ENCODE measurements at regions not wholly inside any gene's neighbourhood (a gene's known extent, or its start where the extent isn't known, plus 50 kb on each side); places are given as distances from the start of the nearest gene placed in this dataset.

DNA sequence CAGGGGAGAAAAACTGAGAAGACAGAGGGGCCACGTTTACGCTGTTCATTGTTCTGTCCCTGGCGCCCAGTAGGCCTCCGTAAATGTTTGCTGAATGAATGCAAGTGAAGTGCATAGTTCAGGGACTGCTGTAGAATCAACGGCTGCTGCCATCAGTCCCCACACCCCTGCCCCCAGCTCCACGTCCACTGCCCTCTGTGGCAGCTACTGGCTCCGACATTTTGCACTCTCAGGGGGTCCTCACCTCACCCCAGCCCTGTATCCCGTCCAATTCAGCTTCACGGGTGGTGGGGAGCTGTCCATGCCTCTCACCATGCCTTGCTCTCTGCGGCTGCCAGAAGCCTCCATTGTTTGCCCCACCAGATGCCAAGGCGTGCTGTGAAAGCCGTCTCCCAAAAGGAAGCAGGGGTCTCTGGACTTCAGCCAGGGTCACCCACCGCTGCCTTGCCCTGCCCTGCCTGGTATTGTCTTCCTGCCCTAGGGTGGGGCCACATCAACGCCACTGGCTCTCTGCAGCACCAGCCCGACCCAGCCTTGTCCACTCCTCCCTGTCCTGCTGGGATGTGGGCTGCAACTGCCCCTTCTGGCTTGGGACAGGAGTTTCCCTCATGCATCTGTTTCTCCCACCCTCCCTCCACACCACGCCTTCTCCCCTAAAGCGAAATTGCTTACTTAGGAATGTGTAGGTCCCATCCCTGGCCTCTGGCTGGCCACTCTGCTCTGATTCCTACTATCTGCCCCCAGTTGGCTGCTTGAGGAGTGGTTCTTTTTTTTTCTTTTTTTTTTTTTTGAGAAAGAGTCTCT, 86.0 kb downstream of the RHOB start:
- Histone ChIP-seq H3K27me3 (ENCODE audit: control insufficient read depth, insufficient read depth, low read length) (peaks cover 3% of the 10 kb centered on the region), H3K27ac (ENCODE audit: low read depth, low read length) (no peak overlapping the region), H3K4me3 (ENCODE audit: low read depth, low read length) (no peak overlapping the region), H3K9me3 (ENCODE audit: control insufficient read depth, insufficient read depth, low read length) (no peaks in the 10 kb centered on the region)
- CTCF ChIA-PET, result interaction anchor here (0.7 kb wide), 1 partner anchor 81 kb away, joined by 3 read pairs; no protein-coding TSS in a partner anchor
- TF ChIP-seq, protein P1, sequence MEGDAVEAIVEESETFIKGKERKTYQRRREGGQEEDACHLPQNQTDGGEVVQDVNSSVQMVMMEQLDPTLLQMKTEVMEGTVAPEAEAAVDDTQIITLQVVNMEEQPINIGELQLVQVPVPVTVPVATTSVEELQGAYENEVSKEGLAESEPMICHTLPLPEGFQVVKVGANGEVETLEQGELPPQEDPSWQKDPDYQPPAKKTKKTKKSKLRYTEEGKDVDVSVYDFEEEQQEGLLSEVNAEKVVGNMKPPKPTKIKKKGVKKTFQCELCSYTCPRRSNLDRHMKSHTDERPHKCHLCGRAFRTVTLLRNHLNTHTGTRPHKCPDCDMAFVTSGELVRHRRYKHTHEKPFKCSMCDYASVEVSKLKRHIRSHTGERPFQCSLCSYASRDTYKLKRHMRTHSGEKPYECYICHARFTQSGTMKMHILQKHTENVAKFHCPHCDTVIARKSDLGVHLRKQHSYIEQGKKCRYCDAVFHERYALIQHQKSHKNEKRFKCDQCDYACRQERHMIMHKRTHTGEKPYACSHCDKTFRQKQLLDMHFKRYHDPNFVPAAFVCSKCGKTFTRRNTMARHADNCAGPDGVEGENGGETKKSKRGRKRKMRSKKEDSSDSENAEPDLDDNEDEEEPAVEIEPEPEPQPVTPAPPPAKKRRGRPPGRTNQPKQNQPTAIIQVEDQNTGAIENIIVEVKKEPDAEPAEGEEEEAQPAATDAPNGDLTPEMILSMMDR (IDR thresholded peaks at IDR 0.05; ENCODE audit: low read depth, low read length), result no peak
- no peak for DNase-seq (ENCODE audit: low read depth, low spot score)
- POLR2A ChIA-PET, result interaction anchor here (0.7 kb wide), 1 partner anchor 86 kb away, joined by 3 read pairs; the partner anchor contains the start of gene RHOB

DNA sequence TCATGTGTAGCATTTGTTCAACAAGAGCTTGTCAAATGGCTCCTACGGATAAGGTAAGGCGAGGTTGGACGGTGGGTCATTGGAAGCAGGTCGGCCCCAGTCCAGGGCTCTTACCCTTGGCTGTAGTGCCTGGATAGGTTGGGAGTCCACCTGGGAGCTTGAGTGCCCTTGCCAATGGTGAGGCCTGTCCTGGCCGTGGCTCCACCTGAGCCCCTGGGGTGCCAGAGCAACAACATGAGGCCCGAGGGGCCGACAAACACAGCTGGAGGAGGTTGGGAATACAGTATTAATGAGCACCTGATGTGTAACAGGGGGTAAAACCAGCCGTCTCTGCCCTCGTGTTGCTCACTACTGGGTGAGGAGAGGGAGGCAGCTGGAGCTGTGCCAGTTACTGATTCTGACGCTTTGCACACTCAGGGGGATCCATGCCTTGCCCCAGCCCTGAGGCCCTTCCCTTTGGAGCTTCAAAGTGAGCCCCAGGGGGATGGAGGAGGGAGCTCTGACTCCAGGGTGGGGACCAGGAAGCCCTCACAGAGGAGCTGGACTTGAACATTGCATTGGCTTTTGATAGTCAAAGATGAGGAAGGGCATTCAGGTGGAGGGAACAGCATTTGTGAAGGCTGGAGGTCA, 87.2 kb downstream of the RHOB start:
- TF ChIP-seq, protein P1 (IDR thresholded peaks at IDR 0.05; ENCODE audit: low read depth, low read length), result no peak
- DNase-seq (ENCODE audit: low read depth, low spot score), result no peak
- H3K27ac ChIP-seq (ENCODE audit: low read depth, low read length), result no peak overlapping the region
- ChIA-PET CTCF (interaction anchor here (0.7 kb wide), 1 partner anchor 82 kb away, joined by 3 read pairs; no protein-coding TSS in a partner anchor), POLR2A (no interaction called here)
- H3K4me3 ChIP-seq (ENCODE audit: low read depth, low read length), result no peak overlapping the region
- H3K27me3 ChIP-seq (ENCODE audit: control insufficient read depth, insufficient read depth, low read length), result peaks cover 3% of the 10 kb centered on the region
- no peaks in the 10 kb centered on the region for H3K9me3 ChIP-seq (ENCODE audit: control insufficient read depth, insufficient read depth, low read length)

DNA sequence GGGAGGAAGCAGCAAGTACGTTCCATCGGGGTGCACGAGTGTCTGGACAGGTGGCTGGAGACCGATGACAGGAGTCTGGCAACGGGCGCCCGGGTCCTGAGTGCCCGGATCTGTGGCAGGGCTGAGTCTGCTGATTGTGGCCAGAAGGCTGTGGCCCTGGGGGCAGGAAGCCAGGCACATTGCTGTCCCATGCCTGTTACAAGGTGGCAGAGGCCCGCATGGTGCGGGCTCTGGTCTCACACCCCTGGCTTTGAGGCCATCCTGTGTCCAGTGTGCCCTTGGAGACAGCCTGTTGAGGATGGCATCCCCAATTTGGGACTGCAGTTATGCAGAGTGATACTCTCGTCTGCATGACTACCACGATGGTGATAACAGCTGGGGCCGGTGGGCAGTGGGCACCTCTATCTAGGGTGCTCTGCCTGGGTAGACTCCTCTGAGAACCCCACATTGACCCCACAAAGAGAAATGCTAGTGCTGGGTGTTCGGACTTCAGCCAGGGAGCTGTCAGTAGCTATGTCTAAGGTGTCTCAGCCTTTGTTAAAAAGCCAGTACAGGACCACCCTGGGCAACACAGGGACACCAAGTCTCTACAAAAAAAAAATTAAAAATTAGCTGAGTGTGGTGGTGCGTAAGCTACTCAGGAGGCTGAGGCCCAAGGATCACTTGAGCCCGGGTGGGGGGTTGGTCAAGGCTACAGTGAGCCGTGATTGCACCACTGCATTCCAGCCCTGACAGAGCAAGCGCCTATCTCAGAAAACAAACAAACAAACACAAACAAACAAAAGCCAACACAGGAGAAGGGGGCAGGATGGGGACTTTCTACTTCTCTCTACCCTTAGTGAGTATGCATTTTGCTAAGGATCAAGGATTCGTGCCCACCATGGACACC, 88.3 kb downstream of the RHOB start:
- no peaks in the 10 kb centered on the region; the same call in 1 of the 2 replicates for H3K9me3 ChIP-seq (ENCODE audit: control insufficient read depth, insufficient read depth, low read length)
- ChIA-PET POLR2A (no interaction called here), CTCF (interaction anchor here (0.6 kb wide), 1 partner anchor 30 kb away, joined by 3 read pairs; no protein-coding TSS in a partner anchor)
- TF ChIP-seq, protein P1 (IDR thresholded peaks at IDR 0.05; ENCODE audit: low read depth, low read length), result no peak
- H3K27me3 ChIP-seq (ENCODE audit: control insufficient read depth, insufficient read depth, low read length), result peaks cover 3% of the 10 kb centered on the region
- no peak for DNase-seq (ENCODE audit: low read depth, low spot score)
- H3K4me3 ChIP-seq (ENCODE audit: low read depth, low read length), result no peak overlapping the region
- H3K27ac ChIP-seq (ENCODE audit: low read depth, low read length), result no peak overlapping the region

DNA sequence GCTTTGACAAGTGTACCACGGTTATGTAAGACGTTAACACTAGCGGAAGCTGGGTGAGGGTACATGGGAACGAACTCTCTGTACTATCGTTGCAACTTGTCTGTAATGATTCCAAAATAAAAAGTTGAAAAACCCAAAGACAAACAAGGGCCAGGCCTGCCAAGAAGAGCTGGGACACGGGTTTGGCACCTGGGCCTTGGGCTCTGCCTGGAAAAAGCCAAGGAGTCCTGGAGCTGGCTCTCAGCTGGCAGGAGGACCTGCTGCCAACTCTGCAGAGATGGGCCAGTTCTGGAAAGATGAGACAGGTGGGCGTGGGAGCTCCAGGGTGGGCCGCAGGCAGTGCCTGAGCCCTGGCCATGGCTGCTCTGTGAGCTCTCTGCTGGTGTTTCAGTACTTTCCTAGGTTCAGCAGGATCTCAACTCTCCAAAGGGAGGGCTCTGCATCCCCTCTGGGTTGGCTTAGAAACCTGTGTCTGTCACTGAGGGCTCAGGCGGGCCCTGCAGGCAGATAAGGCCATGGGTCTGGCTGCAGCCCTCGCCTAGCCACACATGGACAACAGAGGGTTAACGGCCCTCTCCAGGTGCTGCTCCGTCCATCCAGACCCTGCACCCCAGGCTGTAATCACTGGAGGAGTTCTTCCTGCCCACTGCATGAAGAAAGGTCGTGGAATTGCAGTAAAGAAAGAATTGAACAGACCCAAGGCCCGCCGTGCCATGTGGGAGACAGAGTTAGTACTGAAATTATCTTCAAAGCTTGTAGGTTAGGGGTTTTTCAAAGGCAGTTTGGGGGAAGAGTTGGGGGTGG, 89.9 kb downstream of the RHOB start:
- H3K27ac ChIP-seq (ENCODE audit: low read depth, low read length), result no peak overlapping the region
- no peak for DNase-seq (ENCODE audit: low read depth, low spot score)
- H3K9me3 ChIP-seq (ENCODE audit: control insufficient read depth, insufficient read depth, low read length), result no peaks in the 10 kb centered on the region; the same call in 1 of the 2 replicates
- POLR2A ChIA-PET, result no interaction called here
- TF ChIP-seq, protein P1 (IDR thresholded peaks at IDR 0.05; ENCODE audit: low read depth, low read length), result no peak
- CTCF ChIA-PET, result no interaction called here
- H3K4me3 ChIP-seq (ENCODE audit: low read depth, low read length), result no peak overlapping the region
- no peaks in the 10 kb centered on the region for H3K27me3 ChIP-seq (ENCODE audit: control insufficient read depth, insufficient read depth, low read length)

Measured in AG04450 (cell line).